NCI-H1417 treated with DMSO at 0.1 percent for 48 hours (cell line): ENCODE measurements at regions not wholly inside any gene's neighbourhood (a gene's known extent, or its start where the extent isn't known, plus 50 kb on each side); places are given as distances from the start of the nearest gene placed in this dataset.

Experiments
- DNase-seq: peaks from one replicate; lab custom pipeline; 2025; lab: John Stamatoyannopoulos, UW

- no peak for DNase-seq
Observed at GRCh38 chr5:89301321-89302025, 418.5 kb upstream of the MEF2C start.

- no peak for DNase-seq
Observed at GRCh38 chr5:89300426-89300970, 417.5 kb upstream of the MEF2C start.

GRCh38 chr5:89299998-89300397 lies 417.0 kb upstream of the MEF2C start:
- no peak for DNase-seq

- no peak for DNase-seq
Observed at GRCh38 chr5:89297066-89297465, 414.1 kb upstream of the MEF2C start.

- no peak for DNase-seq
Observed at GRCh38 chr5:89293810-89294209, 410.8 kb upstream of the MEF2C start.

GRCh38 chr5:89292487-89292886 lies 409.5 kb upstream of the MEF2C start:
- no peak for DNase-seq

GRCh38 chr5:89289604-89290003 lies 406.6 kb upstream of the MEF2C start:
- no peak for DNase-seq

GRCh38 chr5:89287964-89288363 lies 405.0 kb upstream of the MEF2C start:
- no peak for DNase-seq

GRCh38 chr5:89286320-89286719 lies 403.3 kb upstream of the MEF2C start:
- no peak for DNase-seq

- no peak for DNase-seq
Observed at GRCh38 chr5:89283728-89284493, 400.9 kb upstream of the MEF2C start.

- no peak for DNase-seq
Observed at GRCh38 chr5:89282554-89283510, 399.8 kb upstream of the MEF2C start.

- no peak for DNase-seq
Observed at GRCh38 chr5:89281766-89282553, 399.0 kb upstream of the MEF2C start.

- no peak for DNase-seq
Observed at GRCh38 chr5:89281211-89281610, 398.2 kb upstream of the MEF2C start.

GRCh38 chr5:89280103-89281037 lies 397.4 kb upstream of the MEF2C start:
- no peak for DNase-seq

- no peak for DNase-seq
Observed at GRCh38 chr5:89279391-89280036, 396.5 kb upstream of the MEF2C start.

GRCh38 chr5:89277816-89278215 lies 394.8 kb upstream of the MEF2C start:
- no peak for DNase-seq

- DNase-seq = no peak
Observed at GRCh38 chr5:89276566-89277305, 393.8 kb upstream of the MEF2C start.

- no peak for DNase-seq
Observed at GRCh38 chr5:89275066-89275855, 392.3 kb upstream of the MEF2C start.
